Subcutaneous abdominal adipose tissue (tissue), 5 donors: ENCODE measurements at regions not wholly inside any gene's neighbourhood (a gene's known extent, or its start where the extent isn't known, plus 50 kb on each side); places are given as distances from the start of the nearest gene placed in this dataset.
A peak's percentile ranks its signal among the peaks of the same experiment; 100 is the strongest.

ENCODE experiments used
- H3K27ac ChIP-seq: one replicate; pipeline ENCODE4 v1.7.0; 2013; ENCODE audit warnings: low read depth, mild to moderate bottlenecking, inconsistent platforms, low read length, moderate library complexity
- H3K27me3 ChIP-seq, 5 donors: one replicate each; pipeline ENCODE4 v1.7.0; 2013; ENCODE audit warnings: low read length in 5 of 5, inconsistent platforms in 1 of 5; ENCODE audit not compliant: control insufficient read depth in 5 of 5, insufficient read depth in 4 of 5
- H3K36me3 ChIP-seq, 5 donors: one replicate each; pipeline ENCODE4 v1.7.0; 2013; ENCODE audit warnings: low read length in 5 of 5; ENCODE audit not compliant: control insufficient read depth in 5 of 5, insufficient read depth in 5 of 5
- H3K4me1 ChIP-seq, 5 donors: one replicate each; pipeline ENCODE4 v1.7.0; 2013; ENCODE audit warnings: low read length in 5 of 5, mild to moderate bottlenecking in 3 of 5, moderate library complexity in 1 of 5; ENCODE audit not compliant: control insufficient read depth in 5 of 5, insufficient read depth in 5 of 5
- H3K4me3 ChIP-seq, 5 donors: one replicate each; pipeline ENCODE4 v1.7.0; 2013; ENCODE audit warnings: low read length in 5 of 5, low read depth in 1 of 5
- H3K9ac ChIP-seq, 5 donors: one replicate each; pipeline ENCODE4 v1.7.0; 2013; ENCODE audit warnings: low read length in 5 of 5, mild to moderate bottlenecking in 4 of 5, moderate library complexity in 3 of 5
- H3K9me3 ChIP-seq, 5 donors: one replicate each; pipeline ENCODE4 v1.7.0; 2013; ENCODE audit warnings: low read length in 5 of 5; ENCODE audit not compliant: control insufficient read depth in 5 of 5
- donor health status: healthy.
- donor health status: healthy.
- donor health status: healthy.
- donor health status: healthy.
- donor health status: healthy.

DNA sequence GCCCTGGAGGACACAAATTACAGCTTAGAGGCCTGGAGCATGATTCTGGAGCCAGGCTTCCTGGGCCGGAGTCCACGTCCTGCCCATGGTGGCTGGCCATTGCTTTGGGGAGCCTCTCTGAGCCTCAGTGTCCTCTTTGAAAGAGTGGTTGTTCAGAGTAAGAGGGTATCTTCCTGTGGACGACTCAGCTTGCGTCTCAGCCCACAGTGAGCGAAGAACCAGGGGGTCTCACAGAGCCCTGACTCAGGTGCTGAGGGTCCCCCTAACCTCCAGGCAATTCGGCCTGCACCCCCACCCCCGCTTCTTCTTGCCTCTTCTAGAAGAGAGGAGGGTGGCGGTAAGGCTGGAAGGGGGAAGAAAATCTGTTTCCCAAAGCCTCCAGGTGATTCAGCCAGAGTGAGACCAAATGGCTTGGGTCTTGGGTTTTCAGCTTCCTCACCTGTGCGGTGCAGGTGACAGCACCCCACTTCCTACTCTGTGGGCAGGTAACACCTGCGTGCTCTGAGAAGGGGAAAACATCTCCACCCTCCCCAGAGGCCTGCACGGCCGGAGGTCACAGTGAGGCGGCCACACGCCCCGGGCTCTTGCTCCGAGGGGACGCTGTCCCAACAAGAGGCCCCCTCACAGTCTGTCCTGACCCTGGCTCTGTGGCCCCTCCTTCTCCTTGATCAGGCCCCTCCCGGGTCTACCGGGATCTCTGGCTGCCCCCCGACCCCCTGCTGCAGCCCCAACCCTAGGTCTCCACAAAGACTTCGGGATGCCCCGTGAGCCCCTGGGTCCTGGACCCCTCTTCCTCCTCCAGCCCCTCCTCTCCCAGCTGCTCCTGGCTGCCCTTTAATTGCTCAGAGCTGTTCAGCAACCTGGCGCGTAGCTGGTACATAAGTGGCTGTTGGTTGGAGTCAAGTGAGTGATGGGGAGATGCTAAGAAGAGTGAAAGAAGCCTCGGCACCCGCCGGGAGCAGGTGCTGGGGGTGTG is 119.2 kb downstream of the METRNL start:
- Histone ChIP-seq H3K9me3 (no peaks in the 10 kb centered on the region), H3K4me3 (peak overlapping the region in 2 of 5 donors; percentile 13 to 50), H3K27ac (peak overlapping the region; percentile 88), H3K36me3 (no peaks in the 10 kb centered on the region), H3K9ac (peak overlapping the region in 3 of 5 donors; percentile 1 to 16 (median 3)), H3K27me3 (no peaks in the 10 kb centered on the region), H3K4me1 (peaks cover 21 to 92% (median 83%) of the 10 kb centered on the region in 5 donors)

DNA sequence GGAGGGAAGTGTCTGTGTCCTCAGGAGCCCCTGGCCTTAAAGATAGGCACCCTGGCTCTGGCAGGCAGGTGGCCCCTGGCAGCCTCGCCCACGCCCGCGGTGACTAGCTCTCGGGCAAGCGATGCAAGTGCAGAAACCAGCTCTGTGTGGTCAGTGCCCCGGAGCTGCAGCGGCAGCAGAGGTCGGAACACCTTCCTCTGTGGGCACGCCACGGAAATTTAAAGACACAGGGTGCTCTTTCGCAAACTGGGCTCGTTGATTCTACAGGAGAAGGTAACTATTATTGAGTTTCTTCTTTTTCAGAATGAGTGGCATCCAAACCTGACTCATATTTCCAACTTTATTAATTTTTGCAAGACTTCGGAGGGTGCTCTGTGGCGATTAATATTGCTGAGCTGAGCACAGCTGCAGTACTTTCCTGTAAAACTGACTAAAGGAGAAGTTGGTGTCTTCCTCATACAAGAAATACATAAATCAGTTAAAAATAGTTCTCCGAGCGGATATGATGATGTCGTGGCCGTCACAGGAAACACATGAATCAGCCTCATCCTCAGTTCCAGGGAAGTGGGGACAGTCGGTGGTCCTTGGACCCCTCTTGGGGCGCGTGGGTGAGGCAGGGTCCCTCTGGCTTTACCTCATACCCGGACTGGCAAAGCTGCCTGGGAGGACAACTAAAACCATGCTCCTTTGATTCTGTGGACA is 120.2 kb downstream of the METRNL start:
- Histone ChIP-seq H3K4me1 (peaks cover 30 to 93% (median 86%) of the 10 kb centered on the region in 5 donors), H3K4me3 (peak overlapping the region in 3 of 5 donors; percentile 2 to 50 (median 13)), H3K9ac (peak overlapping the region in 2 of 5 donors; percentile 52 to 70), H3K36me3 (no peaks in the 10 kb centered on the region), H3K27ac (peak overlapping the region; percentile 88), H3K27me3 (no peaks in the 10 kb centered on the region), H3K9me3 (no peaks in the 10 kb centered on the region)

DNA sequence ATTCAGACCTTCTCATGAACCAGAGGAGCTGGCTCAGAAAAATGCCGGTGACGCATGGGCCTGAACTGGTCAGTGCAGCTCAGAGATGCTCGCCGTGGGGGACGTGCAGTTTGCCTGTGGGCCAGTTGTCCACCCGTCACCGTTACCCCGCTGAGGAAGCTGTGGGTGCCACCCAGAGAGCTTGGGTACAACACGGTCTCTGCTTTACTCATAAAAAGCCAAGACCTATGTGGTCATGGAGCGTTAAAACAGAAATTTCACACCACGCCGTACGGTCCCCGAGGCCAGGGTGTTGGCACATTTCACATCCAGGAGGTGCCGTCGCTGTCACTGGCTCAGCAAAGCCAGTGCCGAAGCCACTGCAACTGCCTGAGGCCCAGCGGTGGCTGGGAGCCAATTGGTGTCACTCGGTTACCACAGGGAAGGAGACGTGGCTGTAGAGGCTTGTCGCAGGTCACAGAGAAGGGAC is 120.9 kb downstream of the METRNL start:
- H3K36me3 ChIP-seq, result no peaks in the 10 kb centered on the region
- H3K4me1 ChIP-seq, result peaks cover 30 to 92% (median 82%) of the 10 kb centered on the region in 5 donors
- peak overlapping the region; percentile 88 for H3K27ac ChIP-seq
- peak overlapping the region in 1 of 5 donors; percentile 35 for H3K4me3 ChIP-seq
- no peaks in the 10 kb centered on the region for H3K9me3 ChIP-seq
- peak overlapping the region in 4 of 5 donors; percentile 6 to 70 (median 54) for H3K9ac ChIP-seq
- no peaks in the 10 kb centered on the region for H3K27me3 ChIP-seq

DNA sequence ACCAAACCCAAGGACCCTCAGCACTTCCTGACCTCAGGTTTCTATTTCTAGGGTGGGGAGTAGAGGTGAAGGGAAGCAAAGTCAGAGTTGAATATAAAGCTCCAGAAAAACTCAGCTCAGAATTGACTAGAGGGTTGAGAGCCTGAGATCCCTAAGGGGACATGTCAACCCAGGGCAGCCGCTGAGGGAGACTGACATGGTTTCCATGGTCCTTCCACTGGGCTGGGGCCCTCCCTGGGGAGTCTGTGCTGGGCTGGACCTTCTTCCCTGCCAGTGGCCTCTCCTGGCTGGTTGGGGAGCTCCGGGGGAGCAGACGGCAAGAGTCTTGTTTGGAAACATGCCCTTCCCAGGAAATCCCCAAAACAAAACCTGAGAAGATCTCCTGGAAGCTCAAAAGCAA is 121.3 kb downstream of the METRNL start:
- H3K4me1 ChIP-seq, result peaks cover 30 to 87% (median 78%) of the 10 kb centered on the region in 5 donors
- peak overlapping the region in 1 of 5 donors; percentile 35 for H3K4me3 ChIP-seq
- no peaks in the 10 kb centered on the region for H3K27me3 ChIP-seq
- H3K9ac ChIP-seq, result peak overlapping the region in 4 of 5 donors; percentile 6 to 70 (median 54)
- H3K9me3 ChIP-seq, result no peaks in the 10 kb centered on the region
- no peaks in the 10 kb centered on the region for H3K36me3 ChIP-seq
- peak overlapping the region; percentile 88 for H3K27ac ChIP-seq

DNA sequence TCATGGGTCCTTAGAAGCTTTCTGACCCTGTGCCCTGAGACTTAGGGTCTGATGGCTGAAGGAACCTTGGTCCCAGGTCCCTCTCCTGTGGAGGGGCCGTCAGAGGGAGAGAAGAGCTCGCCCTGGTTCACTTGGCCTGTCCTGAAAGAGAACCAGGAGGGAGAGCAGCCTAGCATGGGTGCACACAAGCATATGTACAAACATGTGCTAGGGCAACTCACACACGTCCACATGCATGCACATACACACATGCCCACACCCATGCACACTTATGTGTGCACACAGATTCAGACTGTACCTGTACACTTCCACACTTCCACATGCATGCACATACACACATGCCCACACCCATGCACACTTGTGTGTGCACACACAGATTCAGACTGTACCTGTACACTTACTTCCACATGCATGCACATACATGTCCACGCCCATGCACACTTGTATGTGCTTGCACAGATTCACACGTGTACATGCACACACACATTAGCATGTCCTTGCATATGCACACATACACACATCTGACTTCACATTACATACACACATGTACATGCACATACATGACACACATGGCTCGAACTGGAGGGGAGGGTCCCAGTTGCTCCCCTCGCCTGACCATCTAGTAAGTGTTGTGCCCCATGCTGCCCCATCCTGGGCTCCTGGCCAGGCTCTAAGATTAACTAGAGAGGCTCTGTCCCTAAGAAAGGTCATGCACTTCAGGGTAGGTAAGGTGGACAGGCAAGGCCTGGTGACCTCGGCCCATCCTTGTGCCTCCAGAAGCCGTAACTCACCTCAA is 122.0 kb downstream of the METRNL start:
- H3K27ac ChIP-seq, result peak overlapping the region; percentile 88
- H3K36me3 ChIP-seq, result no peaks in the 10 kb centered on the region
- peaks cover 28 to 81% (median 71%) of the 10 kb centered on the region in 5 donors for H3K4me1 ChIP-seq
- H3K4me3 ChIP-seq, result no peak overlapping the region
- H3K9me3 ChIP-seq, result no peaks in the 10 kb centered on the region
- H3K9ac ChIP-seq, result peak overlapping the region in 4 of 5 donors; percentile 6 to 70 (median 54)
- no peaks in the 10 kb centered on the region for H3K27me3 ChIP-seq

DNA sequence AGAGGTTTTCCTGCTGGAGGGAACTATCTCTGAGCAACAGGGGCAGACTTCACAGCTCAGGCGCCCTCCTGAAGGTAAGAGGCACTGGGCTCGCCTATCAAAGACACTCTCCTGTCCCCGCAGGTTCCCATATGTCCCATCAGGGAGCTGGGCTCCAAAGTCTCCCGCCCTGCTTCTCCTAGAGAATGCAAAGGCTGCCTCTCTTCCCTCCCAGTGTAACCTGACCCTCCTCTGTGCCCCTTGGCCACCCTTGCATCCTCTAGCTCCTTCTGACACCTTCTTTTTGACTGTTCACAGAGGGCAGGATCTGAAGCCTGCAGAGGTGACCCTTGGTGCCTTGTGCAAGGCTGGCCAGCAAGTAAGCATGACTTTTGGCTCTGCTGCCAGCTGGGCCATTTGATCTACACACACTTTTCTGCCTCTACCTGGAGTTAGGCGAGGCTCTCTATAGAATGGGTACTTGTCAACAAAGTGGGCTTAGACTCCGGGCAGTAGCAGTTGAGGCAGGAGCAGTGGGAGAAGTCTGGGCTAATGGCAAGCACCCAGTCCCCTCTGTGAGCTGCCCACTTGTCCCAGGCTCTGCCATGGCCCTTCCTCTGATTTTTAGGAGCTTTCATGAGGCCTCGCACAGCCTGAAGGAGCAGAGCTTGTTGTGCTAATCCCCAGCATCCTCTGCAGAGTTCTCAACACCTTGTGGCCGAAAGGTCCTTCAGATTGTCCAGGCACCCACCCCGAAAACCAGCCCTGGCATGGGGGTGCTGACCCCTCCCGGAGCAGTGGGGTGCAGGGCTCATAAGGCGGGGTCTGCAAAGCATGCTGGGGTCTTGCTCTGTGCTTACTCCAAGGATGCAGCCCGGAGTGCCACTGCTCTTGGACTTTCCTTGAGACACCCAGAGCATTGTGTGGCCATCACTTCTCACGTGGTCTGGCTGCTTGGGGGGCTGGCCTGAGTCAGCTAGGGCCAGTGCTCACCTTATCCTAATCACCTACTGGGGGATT is 122.9 kb downstream of the METRNL start:
- H3K36me3 ChIP-seq, result no peaks in the 10 kb centered on the region
- no peaks in the 10 kb centered on the region for H3K9me3 ChIP-seq
- peak overlapping the region; percentile 79 for H3K27ac ChIP-seq
- H3K9ac ChIP-seq, result peak overlapping the region in 3 of 5 donors; percentile 48 to 71 (median 58)
- peaks cover 26 to 74% (median 66%) of the 10 kb centered on the region in 5 donors for H3K4me1 ChIP-seq
- no peaks in the 10 kb centered on the region for H3K27me3 ChIP-seq
- H3K4me3 ChIP-seq, result no peak overlapping the region

DNA sequence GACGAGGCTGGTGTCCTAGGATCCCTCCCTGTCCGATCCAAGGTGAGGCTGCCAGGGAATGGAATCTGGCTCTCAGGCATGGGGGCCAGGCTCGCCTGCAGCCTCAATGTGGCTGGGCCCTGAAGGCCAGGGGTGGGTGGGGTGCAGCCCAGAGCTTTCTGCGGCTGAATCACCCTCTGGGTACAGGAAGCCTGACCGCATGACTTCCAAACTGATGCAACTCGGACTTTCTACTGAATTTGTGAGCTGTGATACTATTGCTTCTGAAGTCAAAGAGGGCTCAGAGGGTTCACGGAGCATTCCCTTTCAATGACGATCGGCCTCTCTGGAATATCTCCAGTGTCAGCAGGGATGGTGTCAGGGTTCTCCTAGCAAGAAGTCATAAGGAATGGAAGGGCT is 123.7 kb downstream of the METRNL start:
- H3K4me3 ChIP-seq, result peak overlapping the region in 1 of 5 donors; percentile 41
- H3K36me3 ChIP-seq, result no peaks in the 10 kb centered on the region
- H3K27me3 ChIP-seq, result no peaks in the 10 kb centered on the region
- H3K27ac ChIP-seq, result peak overlapping the region; percentile 79
- H3K9ac ChIP-seq, result peak overlapping the region in 4 of 5 donors; percentile 50 to 78 (median 70)
- peaks cover 26 to 70% (median 63%) of the 10 kb centered on the region in 5 donors for H3K4me1 ChIP-seq
- H3K9me3 ChIP-seq, result no peaks in the 10 kb centered on the region

DNA sequence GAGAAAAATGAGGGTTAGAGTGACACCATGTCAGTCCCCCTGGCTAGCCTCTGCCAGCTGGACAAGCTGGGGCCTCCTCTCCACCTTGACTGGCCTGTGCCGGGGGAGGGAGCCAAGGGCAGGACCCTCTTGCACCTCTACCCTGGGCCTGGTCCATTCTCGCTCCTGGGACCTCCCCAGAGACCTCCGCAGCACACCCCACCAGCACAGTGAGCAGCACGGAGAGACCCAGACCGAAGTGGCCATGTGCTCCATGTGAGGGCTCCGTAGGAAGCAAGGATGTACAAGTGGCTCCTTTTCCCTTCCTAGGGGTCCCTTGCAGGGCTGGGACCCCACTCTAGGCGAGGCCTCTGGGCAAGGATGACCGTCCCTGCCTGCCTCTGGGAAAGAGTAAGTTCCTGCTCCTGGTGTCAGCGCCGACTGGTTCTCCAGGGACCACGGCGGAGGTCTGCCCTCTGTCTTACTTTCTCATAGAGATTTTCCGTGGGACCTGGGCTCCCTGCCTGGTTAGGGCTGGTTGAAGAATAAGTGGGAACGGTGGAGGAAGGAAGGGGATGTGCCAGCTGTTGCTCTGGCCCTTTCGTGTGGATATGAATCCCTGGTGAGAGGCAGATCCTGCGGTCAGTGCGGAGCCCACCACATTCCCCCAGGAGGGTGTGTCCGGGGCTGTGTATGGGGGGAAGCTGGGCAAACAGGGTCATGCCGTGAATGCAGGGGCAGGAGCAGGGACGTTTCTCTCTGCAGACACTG is 124.2 kb downstream of the METRNL start:
- no peaks in the 10 kb centered on the region for H3K27me3 ChIP-seq
- peak overlapping the region; percentile 17 to 87 (median 71) for H3K9ac ChIP-seq
- peak overlapping the region in 3 of 5 donors; percentile 6 to 41 (median 26) for H3K4me3 ChIP-seq
- peak overlapping the region; percentile 79 for H3K27ac ChIP-seq
- H3K36me3 ChIP-seq, result no peaks in the 10 kb centered on the region
- no peaks in the 10 kb centered on the region for H3K9me3 ChIP-seq
- H3K4me1 ChIP-seq, result peaks cover 26 to 65% (median 59%) of the 10 kb centered on the region in 5 donors
